HS-5 (cell line): ENCODE measurements at regions not wholly inside any gene's neighbourhood (a gene's known extent, or its start where the extent isn't known, plus 50 kb on each side); places are given as distances from the start of the nearest gene placed in this dataset.

Experiments
- DNase-seq: peaks from one replicate; pipeline ENCODE4 v3.0.0-alpha.2; 2012; ENCODE audit warnings: low read depth

- no peak for DNase-seq
Observed at GRCh38 chr11:91239359-91239758, 985.3 kb upstream of the FAT3 start.

GRCh38 chr11:91231226-91231625 lies 993.4 kb upstream of the FAT3 start:
- DNase-seq, result no peak

- DNase-seq, result no peak
Observed at GRCh38 chr11:91230647-91231046, 994.0 kb upstream of the FAT3 start.

GRCh38 chr11:91222830-91223229 lies 1000.0 kb upstream of the CHORDC1 start:
- DNase-seq, result no peak

- peak; percentile 56 for DNase-seq
Observed at GRCh38 chr11:91220476-91221202, 997.8 kb upstream of the CHORDC1 start.

GRCh38 chr11:91219535-91219934 lies 996.7 kb upstream of the CHORDC1 start:
- no peak for DNase-seq

GRCh38 chr11:91209751-91210150 lies 986.9 kb upstream of the CHORDC1 start:
- no peak for DNase-seq

- DNase-seq, result no peak
Observed at GRCh38 chr11:91209306-91209705, 986.5 kb upstream of the CHORDC1 start.

GRCh38 chr11:91199866-91200265 lies 977.0 kb upstream of the CHORDC1 start:
- no peak for DNase-seq

- DNase-seq, result no peak
Observed at GRCh38 chr11:91194546-91194945, 971.7 kb upstream of the CHORDC1 start.

GRCh38 chr11:91188484-91188883 lies 965.6 kb upstream of the CHORDC1 start:
- no peak for DNase-seq

- no peak for DNase-seq
Observed at GRCh38 chr11:91187314-91187713, 964.5 kb upstream of the CHORDC1 start.

GRCh38 chr11:91178366-91178765 lies 955.5 kb upstream of the CHORDC1 start:
- no peak for DNase-seq

- DNase-seq, result no peak
Observed at GRCh38 chr11:91174734-91175133, 951.9 kb upstream of the CHORDC1 start.

GRCh38 chr11:91174193-91174592 lies 951.3 kb upstream of the CHORDC1 start:
- no peak for DNase-seq

GRCh38 chr11:91173701-91174100 lies 950.9 kb upstream of the CHORDC1 start:
- DNase-seq, result peak; percentile 41

GRCh38 chr11:91170711-91171110 lies 947.9 kb upstream of the CHORDC1 start:
- DNase-seq, result no peak

- no peak for DNase-seq
Observed at GRCh38 chr11:91164452-91164822, 941.6 kb upstream of the CHORDC1 start.

- no peak for DNase-seq
Observed at GRCh38 chr11:91163619-91164451, 941.0 kb upstream of the CHORDC1 start.

- DNase-seq, result no peak
Observed at GRCh38 chr11:91160661-91161060, 937.8 kb upstream of the CHORDC1 start.

- DNase-seq, result peak; percentile 63
Observed at GRCh38 chr11:91158891-91159537, 936.2 kb upstream of the CHORDC1 start.

GRCh38 chr11:91158297-91158696 lies 935.4 kb upstream of the CHORDC1 start:
- no peak for DNase-seq

GRCh38 chr11:91156041-91156440 lies 933.2 kb upstream of the CHORDC1 start:
- no peak for DNase-seq
